HG03135 (cell line): ENCODE measurements at regions not wholly inside any gene's neighbourhood (a gene's known extent, or its start where the extent isn't known, plus 50 kb on each side); places are given as distances from the start of the nearest gene placed in this dataset.
"Not testable (repeated sequence)": the region's sequence is repeated elsewhere in the genome, so short reads cannot be mapped to it uniquely, and the experiment has no call there.

Source experiments
- ATAC-seq: cut with Tn5 transposase; IDR thresholded peaks from one replicate; pipeline ENCODE4 v1.9.1; 2021; ENCODE audit warnings: mild to moderate bottlenecking, moderate library complexity; ENCODE audit not compliant: unreplicated experiment

- ATAC-seq, result no peak
Measured at GRCh38 chr2:156006721-156007618, 325.6 kb downstream of the NR4A2 start.

GRCh38 chr2:156005999-156006712, 326.4 kb downstream of the NR4A2 start:
- ATAC-seq, result no peak

DNA sequence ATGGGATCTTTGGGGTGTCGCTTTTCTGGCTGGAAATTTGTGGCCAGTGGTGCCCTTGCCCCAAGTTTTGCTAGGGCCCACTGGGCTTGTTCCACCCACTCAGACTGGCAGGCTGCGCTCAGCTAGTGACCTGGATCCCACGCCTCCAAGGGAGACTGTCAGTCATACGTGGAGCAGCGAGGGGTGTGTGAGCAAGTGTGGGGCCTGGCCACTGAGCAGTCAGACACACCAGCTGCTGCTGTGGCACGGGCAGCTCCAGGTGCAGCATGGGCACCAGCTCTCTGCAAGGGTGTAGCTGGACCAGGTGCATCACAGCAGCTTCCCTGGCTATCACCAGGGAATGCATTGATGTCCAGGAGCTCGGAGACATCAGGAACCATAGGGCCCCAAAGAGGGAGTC, 327.0 kb downstream of the NR4A2 start:
- no peak for ATAC-seq

GRCh38 chr2:156004459-156004858, 328.1 kb downstream of the NR4A2 start:
- no peak for ATAC-seq

GRCh38 chr2:156003780-156004179, 328.7 kb downstream of the NR4A2 start:
- ATAC-seq, result no peak

DNA sequence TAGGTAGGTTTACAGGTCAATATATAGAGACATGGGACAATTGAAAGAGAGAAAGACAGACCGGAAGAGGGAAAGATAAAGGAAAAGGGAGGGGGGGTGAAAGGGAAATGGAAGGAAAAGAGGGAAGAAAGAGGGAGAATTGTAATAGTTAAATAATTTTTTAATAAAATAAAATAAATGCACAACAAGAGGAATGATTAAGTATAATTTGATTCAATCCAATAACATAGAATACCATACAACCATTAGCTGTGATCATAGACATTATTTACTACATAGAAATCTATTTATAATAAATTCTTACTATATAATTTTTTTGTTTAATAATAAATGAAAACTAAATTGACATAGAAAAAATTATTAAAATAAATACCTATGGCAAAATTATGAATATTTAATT, 330.7 kb downstream of the NR4A2 start:
- ATAC-seq, result no peak

- ATAC-seq, result no peak
Measured at GRCh38 chr2:155997538-155997937, 335.0 kb downstream of the NR4A2 start.

GRCh38 chr2:155994315-155994714, 338.2 kb downstream of the NR4A2 start:
- no peak for ATAC-seq

- no peak for ATAC-seq
Measured at GRCh38 chr2:155983845-155984244, 348.7 kb downstream of the NR4A2 start.

DNA sequence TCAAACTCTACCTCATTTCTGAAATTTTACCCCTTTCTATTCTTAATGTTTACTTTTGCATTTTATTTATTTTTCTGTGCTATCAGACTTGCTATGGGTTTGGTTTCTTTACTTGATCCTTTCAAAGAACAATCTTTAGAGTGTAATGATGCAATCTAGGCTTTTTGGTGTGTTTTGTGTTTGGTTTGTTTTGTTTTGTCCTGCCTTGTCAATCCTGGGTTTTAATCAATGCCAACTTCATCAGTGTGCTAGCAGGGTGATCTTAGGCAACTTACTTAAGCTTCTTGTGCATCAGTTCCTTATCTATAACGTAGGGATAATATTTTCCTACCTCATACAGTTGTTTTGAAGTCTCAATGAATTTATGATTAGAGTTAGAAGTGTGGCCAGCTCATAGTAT, 350.4 kb downstream of the NR4A2 start:
- ATAC-seq, result no peak

- no peak for ATAC-seq
Measured at GRCh38 chr2:155980941-155981560, 351.5 kb downstream of the NR4A2 start.

DNA sequence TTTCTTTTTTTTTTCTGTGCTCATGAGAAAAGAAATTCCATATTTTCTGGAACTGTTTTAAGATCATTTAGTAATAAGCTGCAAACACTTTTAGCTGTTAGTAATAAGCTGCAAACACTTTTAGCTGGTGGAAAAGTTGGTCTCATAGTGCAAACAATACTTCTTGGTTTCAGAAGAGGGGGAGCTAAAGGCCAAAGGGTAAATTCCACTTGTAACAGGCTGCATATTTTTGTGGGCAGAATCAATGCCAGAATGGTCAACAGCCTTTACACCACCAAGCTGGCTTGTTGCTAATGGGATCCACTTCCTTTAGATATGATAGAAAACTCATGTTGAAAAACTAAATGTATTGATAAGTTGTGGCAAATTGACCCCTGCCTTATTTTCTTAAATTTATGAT, 356.8 kb downstream of the NR4A2 start:
- ATAC-seq, result no peak

DNA sequence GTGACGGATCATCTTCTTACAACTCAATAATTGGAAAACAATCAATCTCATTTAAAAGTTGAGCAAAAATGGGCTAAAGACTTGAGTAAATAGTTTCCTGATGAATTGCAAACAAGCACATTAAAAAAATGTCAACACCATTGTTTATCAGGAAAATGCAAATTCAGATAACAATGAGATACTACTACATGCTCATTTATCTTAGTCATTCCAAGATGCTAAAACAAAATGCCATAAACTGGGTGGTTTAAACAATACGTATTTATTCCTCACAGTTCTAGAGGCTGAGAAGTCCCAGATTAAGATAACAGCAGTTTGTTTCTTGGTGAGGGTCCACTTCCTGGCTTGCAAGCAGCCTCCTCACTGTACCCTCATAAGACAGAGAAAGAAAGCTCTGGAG, 359.6 kb downstream of the NR4A2 start:
- no peak for ATAC-seq

DNA sequence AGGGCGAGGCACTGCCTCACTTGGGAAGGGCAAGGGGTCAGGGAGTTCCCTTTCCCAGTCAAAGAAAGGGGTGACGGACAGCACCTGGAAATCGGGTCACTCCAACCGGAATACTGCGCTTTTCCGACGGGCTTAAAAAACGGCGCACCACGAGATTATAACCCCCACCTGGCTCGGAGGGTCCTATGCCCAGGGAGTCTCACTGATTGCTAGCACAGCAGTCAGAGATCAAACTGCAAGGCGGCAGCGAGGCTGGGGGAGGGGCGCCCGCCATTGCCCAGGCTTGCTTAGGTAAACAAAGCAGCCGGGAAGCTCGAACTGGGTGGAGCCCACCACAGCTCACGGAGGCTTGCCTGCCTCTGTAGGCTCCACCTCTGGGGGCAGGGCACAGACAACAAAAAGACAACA, 366.5 kb downstream of the NR4A2 start:
- not testable (repeated sequence) for ATAC-seq

DNA sequence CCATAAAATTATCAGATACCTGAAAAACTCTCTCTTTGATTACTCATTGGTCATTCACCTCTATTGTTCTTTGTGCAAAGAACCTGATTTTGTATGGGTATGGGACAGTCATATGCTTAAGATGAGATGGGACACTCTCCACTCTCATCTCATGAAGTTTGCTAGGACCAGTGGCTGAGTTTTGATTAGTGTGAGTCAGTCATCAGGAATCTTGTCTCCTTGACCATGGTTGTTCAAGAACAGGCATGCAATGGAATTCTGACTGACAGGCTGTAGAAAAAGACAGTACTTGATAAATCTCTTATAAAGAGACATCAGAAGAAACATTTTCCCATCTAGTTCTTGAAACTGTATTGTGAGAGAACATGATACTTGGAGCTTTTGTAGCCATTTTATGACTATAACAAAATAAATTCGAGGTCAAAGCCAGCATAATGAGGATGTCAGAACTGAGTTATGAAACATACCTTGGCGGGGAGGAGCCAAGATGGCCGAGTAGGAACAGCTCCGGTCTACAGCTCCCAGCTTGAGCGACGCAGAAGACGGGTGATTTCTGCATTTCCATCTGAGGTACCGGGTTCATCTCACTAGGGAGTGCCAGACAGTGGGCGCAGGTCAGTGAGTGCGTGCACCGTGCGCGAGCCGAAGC, 367.0 kb downstream of the NR4A2 start:
- ATAC-seq, result no peak

- no peak for ATAC-seq
Measured at GRCh38 chr2:155961641-155962040, 370.9 kb downstream of the NR4A2 start.

GRCh38 chr2:155958834-155959233, 373.7 kb downstream of the NR4A2 start:
- no peak for ATAC-seq

DNA sequence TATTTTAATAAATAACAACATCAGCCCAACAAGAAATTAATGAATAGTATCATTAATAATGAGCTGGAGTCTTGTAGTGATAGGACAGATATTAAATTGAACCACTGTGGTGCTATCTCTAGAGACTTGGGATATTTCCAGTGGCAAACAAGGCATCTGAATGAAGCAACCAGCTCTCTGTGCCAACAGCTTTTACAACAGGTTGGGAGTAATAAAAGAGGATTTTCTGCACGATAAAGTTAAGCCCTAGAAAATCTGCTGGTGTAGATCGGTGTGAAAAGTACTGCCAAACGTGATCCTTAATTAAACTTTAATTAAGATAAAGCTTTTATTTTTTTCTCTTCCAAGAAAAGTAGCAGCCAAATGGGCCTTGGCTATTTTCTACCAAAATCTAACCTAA, 385.5 kb downstream of the NR4A2 start:
- no peak for ATAC-seq

GRCh38 chr2:155944218-155944617, 388.3 kb downstream of the NR4A2 start:
- ATAC-seq, result no peak

- ATAC-seq, result no peak
Measured at GRCh38 chr2:155930312-155930711, 402.2 kb downstream of the NR4A2 start.

- no peak for ATAC-seq
Measured at GRCh38 chr2:155917380-155917779, 415.1 kb downstream of the NR4A2 start.
